K562 (cell line): ENCODE measurements at regions not wholly inside any gene's neighbourhood (a gene's known extent, or its start where the extent isn't known, plus 50 kb on each side); places are given as distances from the start of the nearest gene placed in this dataset.

Experiments used
- CTCF ChIP-seq, 3 experiments: IDR thresholded peaks in 2 of 3; conservative IDR thresholded peaks in 1 of 3; 2 replicates each; pipeline ENCODE4 v1.5.1; 2011 to 2012; ENCODE audit warnings: low read length in 3 of 3, mild to moderate bottlenecking in 3 of 3, control low read depth in 2 of 3, improper control_type of control experiment in 1 of 3, inconsistent platforms in 1 of 3, low read depth in 1 of 3, mixed read lengths in 1 of 3, moderate library complexity in 1 of 3; ENCODE audit not compliant: insufficient read depth in 2 of 3
- EP300 ChIP-seq: IDR thresholded peaks from 2 replicates; pipeline ENCODE4 v1.6.1; 2012; ENCODE audit warnings: low read length, improper control_type of control experiment
- JUND ChIP-seq, 2 experiments: IDR thresholded peaks; 2 replicates in 1 of 2; 3 replicates in 1 of 2; pipeline ENCODE4 v1.6.1; 2011; ENCODE audit warnings: borderline replicate concordance in 2 of 2, low read depth in 2 of 2, low read length in 2 of 2, improper control_type of control experiment in 1 of 2, missing biosample characterization in 1 of 2, missing genetic modification characterization in 1 of 2, missing genetic modification reagents in 1 of 2
- SAFB2 ChIP-seq: fragments of 200-400 bp; formaldehyde crosslinking; IDR thresholded peaks from 2 replicates; pipeline ENCODE4 v1.6.1; 2018; ENCODE audit warnings: borderline replicate concordance, low read length, low read depth, moderate library complexity; ENCODE audit not compliant: severe bottlenecking
- ZBTB7A ChIP-seq: IDR thresholded peaks from 2 replicates; pipeline ENCODE4 v1.6.1; 2011; ENCODE audit warnings: low read depth, mild to moderate bottlenecking, low read length, moderate library complexity, borderline replicate concordance; ENCODE audit not compliant: control insufficient read depth
- ZFP1 ChIP-seq: fragments of 450-650 bp; formaldehyde crosslinking; IDR thresholded peaks from 2 replicates; pipeline ENCODE4 v1.4.0; 2020; ENCODE audit warnings: mild to moderate bottlenecking, mixed read lengths
- ZNF184 ChIP-seq: sonication (generic); formaldehyde crosslinking; IDR thresholded peaks from 2 replicates; pipeline ENCODE4 v1.5.0; 2020; ENCODE audit warnings: missing genetic modification reagents
- TF ChIP-seq, protein P1 (sequence below), 2 experiments: fragments of 450-650 bp in 1 of 2; sonication (generic) in 1 of 2; formaldehyde crosslinking; conservative IDR thresholded peaks; 2 replicates each; pipeline versions ENCODE4 v1.4.0 to v1.8.1; 2020 to 2022; ENCODE audit warnings: mild to moderate bottlenecking in 1 of 2, missing genetic modification reagents in 1 of 2
- TF ChIP-seq, protein P2 (sequence below), 2 experiments: fragments of 450-650 bp; formaldehyde crosslinking in 1 of 2; IDR thresholded peaks; 2 replicates each; pipeline versions ENCODE4 v1.4.0 to v1.6.1; 2014 to 2020; ENCODE audit warnings: mild to moderate bottlenecking in 2 of 2, borderline replicate concordance in 1 of 2, low read depth in 1 of 2

DNA sequence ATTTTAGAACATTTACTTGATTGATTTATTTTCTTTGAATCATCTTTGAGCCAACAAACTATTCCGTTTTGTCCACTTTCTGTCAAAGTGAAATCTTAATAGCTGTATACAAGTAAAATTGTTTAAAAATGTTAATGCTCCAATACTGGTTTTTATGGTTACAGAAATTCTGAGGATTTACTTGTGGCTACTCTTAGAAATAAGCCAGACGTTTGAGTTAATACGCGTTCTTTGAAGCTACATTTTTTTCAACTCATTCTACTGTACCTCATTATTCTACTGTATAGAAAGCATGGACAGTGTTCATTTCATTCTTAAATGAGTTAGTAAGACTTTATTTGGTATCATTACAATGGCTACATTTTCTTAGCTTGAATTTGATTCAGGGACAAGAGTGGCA is 996.2 kb upstream of the FLRT2 start:
- TF ChIP-seq CTCF (IDR thresholded peaks at IDR 0.05 in 2 of 3, conservative IDR thresholded peaks at IDR 0.05 in 1 of 3; ENCODE audit: insufficient read depth in 2 of 3, low read depth in 1 of 3, low read length in 3 of 3), result no peak
- TF ChIP-seq ZNF184 (CRISPR knock-in tag), result no peak
- no peak for TF ChIP-seq ZFP1 (CRISPR knock-in tag)
- TF ChIP-seq SAFB2, result no peak
- TF ChIP-seq, protein P1, sequence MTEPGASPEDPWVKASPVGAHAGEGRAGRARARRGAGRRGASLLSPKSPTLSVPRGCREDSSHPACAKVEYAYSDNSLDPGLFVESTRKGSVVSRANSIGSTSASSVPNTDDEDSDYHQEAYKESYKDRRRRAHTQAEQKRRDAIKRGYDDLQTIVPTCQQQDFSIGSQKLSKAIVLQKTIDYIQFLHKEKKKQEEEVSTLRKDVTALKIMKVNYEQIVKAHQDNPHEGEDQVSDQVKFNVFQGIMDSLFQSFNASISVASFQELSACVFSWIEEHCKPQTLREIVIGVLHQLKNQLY (CRISPR knock-in tag; conservative IDR thresholded peaks at IDR 0.05), result no peak
- no peak for TF ChIP-seq EP300
- TF ChIP-seq ZBTB7A, result no peak
- TF ChIP-seq JUND (IDR thresholded peaks at IDR 0.05; ENCODE audit: borderline replicate concordance, low read depth, low read length), result no peak
- no peak for TF ChIP-seq JUND (tag; IDR thresholded peaks at IDR 0.05; ENCODE audit: borderline replicate concordance, low read depth, low read length)
- TF ChIP-seq, protein P2, sequence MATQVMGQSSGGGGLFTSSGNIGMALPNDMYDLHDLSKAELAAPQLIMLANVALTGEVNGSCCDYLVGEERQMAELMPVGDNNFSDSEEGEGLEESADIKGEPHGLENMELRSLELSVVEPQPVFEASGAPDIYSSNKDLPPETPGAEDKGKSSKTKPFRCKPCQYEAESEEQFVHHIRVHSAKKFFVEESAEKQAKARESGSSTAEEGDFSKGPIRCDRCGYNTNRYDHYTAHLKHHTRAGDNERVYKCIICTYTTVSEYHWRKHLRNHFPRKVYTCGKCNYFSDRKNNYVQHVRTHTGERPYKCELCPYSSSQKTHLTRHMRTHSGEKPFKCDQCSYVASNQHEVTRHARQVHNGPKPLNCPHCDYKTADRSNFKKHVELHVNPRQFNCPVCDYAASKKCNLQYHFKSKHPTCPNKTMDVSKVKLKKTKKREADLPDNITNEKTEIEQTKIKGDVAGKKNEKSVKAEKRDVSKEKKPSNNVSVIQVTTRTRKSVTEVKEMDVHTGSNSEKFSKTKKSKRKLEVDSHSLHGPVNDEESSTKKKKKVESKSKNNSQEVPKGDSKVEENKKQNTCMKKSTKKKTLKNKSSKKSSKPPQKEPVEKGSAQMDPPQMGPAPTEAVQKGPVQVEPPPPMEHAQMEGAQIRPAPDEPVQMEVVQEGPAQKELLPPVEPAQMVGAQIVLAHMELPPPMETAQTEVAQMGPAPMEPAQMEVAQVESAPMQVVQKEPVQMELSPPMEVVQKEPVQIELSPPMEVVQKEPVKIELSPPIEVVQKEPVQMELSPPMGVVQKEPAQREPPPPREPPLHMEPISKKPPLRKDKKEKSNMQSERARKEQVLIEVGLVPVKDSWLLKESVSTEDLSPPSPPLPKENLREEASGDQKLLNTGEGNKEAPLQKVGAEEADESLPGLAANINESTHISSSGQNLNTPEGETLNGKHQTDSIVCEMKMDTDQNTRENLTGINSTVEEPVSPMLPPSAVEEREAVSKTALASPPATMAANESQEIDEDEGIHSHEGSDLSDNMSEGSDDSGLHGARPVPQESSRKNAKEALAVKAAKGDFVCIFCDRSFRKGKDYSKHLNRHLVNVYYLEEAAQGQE (IDR thresholded peaks at IDR 0.05; ENCODE audit: borderline replicate concordance), result no peak
- TF ChIP-seq, protein P2 (CRISPR knock-in tag; IDR thresholded peaks at IDR 0.05; ENCODE audit: low read depth), result no peak
